H1 (cell line): ENCODE measurements at regions not wholly inside any gene's neighbourhood (a gene's known extent, or its start where the extent isn't known, plus 50 kb on each side); places are given as distances from the start of the nearest gene placed in this dataset.
A peak's percentile ranks its signal among the peaks of the same experiment; 100 is the strongest.

Experiments
- CTCF ChIA-PET: fragments of 300-600 bp; sonication (Branson Sonifier 250); formaldehyde crosslinking; loops from one replicate; lab custom pipeline; 2021; ENCODE audit not compliant: partially characterized antibody; lab: Charles Lee
- POLR2A ChIA-PET: fragments of 300-600 bp; sonication (Branson Sonifier 250); formaldehyde crosslinking; loops from one replicate; lab custom pipeline; 2021; ENCODE audit warnings: inconsistent platforms; ENCODE audit not compliant: partially characterized antibody; lab: Charles Lee
- DNase-seq, 2 experiments: peaks; one replicate each; pipeline versions ENCODE4 v3.0.0 to v3.0.0-alpha.2; 2010 to 2022; ENCODE audit warnings: low spot score in 2 of 2, low read depth in 1 of 2, mixed read lengths in 1 of 2
- FAIRE-seq: peaks from 2 replicates; lab custom pipeline; 2011; peaks lifted over from hg19 to GRCh38; lab: Jason Lieb, UNC
- H2AFZ ChIP-seq: 2 replicates; pipeline ENCODE4 v1.8.1; 2012; ENCODE audit warnings: low read length, inconsistent platforms
- H2AK5ac ChIP-seq: 2 replicates; pipeline ENCODE4 v1.6.1; 2013; ENCODE audit warnings: low read depth, low read length
- H2BK120ac ChIP-seq: replicated peaks from 2 replicates; pipeline ENCODE3; 2013; ENCODE audit warnings: low read depth, low read length, inconsistent platforms
- H2BK12ac ChIP-seq: 2 replicates; pipeline ENCODE4 v1.6.1; 2013; ENCODE audit warnings: low read depth, low read length
- H2BK15ac ChIP-seq: 2 replicates; pipeline ENCODE4 v1.6.1; 2013; ENCODE audit warnings: low read length
- H2BK20ac ChIP-seq: 2 replicates; pipeline ENCODE4 v1.6.1; 2013; ENCODE audit warnings: low read length
- H2BK5ac ChIP-seq: 2 replicates; pipeline ENCODE4 v1.6.1; 2013; ENCODE audit warnings: low read depth, low read length
- H3K14ac ChIP-seq: 2 replicates; pipeline ENCODE4 v1.6.1; 2013; ENCODE audit warnings: inconsistent platforms; ENCODE audit not compliant: insufficient read length
- H3K18ac ChIP-seq: 2 replicates; pipeline ENCODE4 v1.6.1; 2013; ENCODE audit warnings: low read length; ENCODE audit errors: extremely low read depth
- H3K23ac ChIP-seq: 2 replicates; pipeline ENCODE4 v1.6.1; 2013; ENCODE audit warnings: inconsistent platforms; ENCODE audit not compliant: insufficient read length
- H3K23me2 ChIP-seq: 2 replicates; pipeline ENCODE4 v1.6.1; 2013; ENCODE audit warnings: low read depth, low read length
- H3K27ac ChIP-seq: 2 replicates; pipeline ENCODE4 v1.6.1; 2011; ENCODE audit warnings: low read depth, low read length, inconsistent platforms
- H3K27me3 ChIP-seq, 4 experiments: replicated peaks in 1 of 4; 1 replicate in 1 of 4; 2 replicates in 3 of 4; pipeline versions ENCODE4 v1.6.1 to v1.8.1; 2011 to 2013; ENCODE audit warnings: low read length in 3 of 4, mild to moderate bottlenecking in 3 of 4, inconsistent platforms in 2 of 4, mixed read lengths in 2 of 4, moderate library complexity in 1 of 4; ENCODE audit not compliant: control insufficient read depth in 3 of 4, insufficient read depth in 3 of 4; ENCODE audit errors: extremely low read depth in 1 of 4
- H3K36me3 ChIP-seq, 4 experiments: 2 replicates each; pipeline versions ENCODE4 v1.6.1 to v1.8.1; 2011 to 2013; ENCODE audit warnings: mild to moderate bottlenecking in 4 of 4, low read length in 3 of 4, moderate library complexity in 2 of 4, control low read depth in 1 of 4, inconsistent platforms in 1 of 4; ENCODE audit not compliant: insufficient read depth in 4 of 4, control insufficient read depth in 2 of 4
- H3K4ac ChIP-seq: replicated peaks from 2 replicates; pipeline ENCODE3; 2013; ENCODE audit warnings: low read length, low read depth, mixed read lengths, inconsistent platforms; ENCODE audit not compliant: insufficient read length
- H3K4me1 ChIP-seq, 4 experiments: replicated peaks in 1 of 4; 1 replicate in 1 of 4; 2 replicates in 3 of 4; pipeline versions ENCODE4 v1.6.1 to v1.8.1; 2011 to 2013; ENCODE audit warnings: low read length in 3 of 4, inconsistent platforms in 2 of 4, mixed read lengths in 1 of 4; ENCODE audit not compliant: insufficient read depth in 4 of 4, control insufficient read depth in 3 of 4
- H3K4me2 ChIP-seq, 2 experiments: 2 replicates each; pipeline versions ENCODE4 v1.6.1 to v1.8.1; 2011 to 2013; ENCODE audit warnings: low read depth in 2 of 2, low read length in 2 of 2, control low read depth in 1 of 2, inconsistent platforms in 1 of 2, mild to moderate bottlenecking in 1 of 2; ENCODE audit not compliant: insufficient read depth in 1 of 2
- H3K4me3 ChIP-seq, 4 experiments: fragments of 200-600, 300-600 bp in 1 of 4; sonication (generic), shearing (Covaris generic), sonication (Bioruptor Twin) in 1 of 4; 2 replicates each; pipeline versions ENCODE4 v1.5.1 to v1.8.1; 2011 to 2016; ENCODE audit warnings: low read length in 4 of 4, low read depth in 3 of 4, control low read depth in 2 of 4, inconsistent platforms in 2 of 4, mild to moderate bottlenecking in 2 of 4, mixed read lengths in 1 of 4, moderate library complexity in 1 of 4; ENCODE audit not compliant: insufficient read depth in 2 of 4; ENCODE audit errors: extremely low read depth in 1 of 4
- H3K56ac ChIP-seq: replicated peaks from 2 replicates; pipeline ENCODE3; 2013; ENCODE audit warnings: low read depth, mild to moderate bottlenecking, mixed read lengths, low read length, inconsistent platforms; ENCODE audit not compliant: insufficient read length
- H3K79me1 ChIP-seq: 2 replicates; pipeline ENCODE4 v1.6.1; 2013; ENCODE audit warnings: low read depth, low read length, control low read depth
- H3K79me2 ChIP-seq, 2 experiments: 2 replicates each; pipeline versions ENCODE4 v1.6.1 to v1.8.1; 2012 to 2013; ENCODE audit warnings: low read length in 2 of 2, mild to moderate bottlenecking in 2 of 2, inconsistent platforms in 1 of 2; ENCODE audit not compliant: insufficient read depth in 2 of 2, control insufficient read depth in 1 of 2
- H3K9ac ChIP-seq, 4 experiments: replicated peaks in 1 of 4; 1 replicate in 1 of 4; 2 replicates in 3 of 4; pipeline versions ENCODE4 v1.6.1 to v1.8.1; 2011 to 2013; ENCODE audit warnings: low read depth in 3 of 4, low read length in 3 of 4, control low read depth in 2 of 4, mild to moderate bottlenecking in 2 of 4, moderate library complexity in 2 of 4, inconsistent platforms in 1 of 4; ENCODE audit errors: extremely low read depth in 1 of 4
- H3K9me3 ChIP-seq, 2 experiments: 2 replicates each; pipeline versions ENCODE4 v1.6.1 to v1.8.1; 2012 to 2013; ENCODE audit warnings: mild to moderate bottlenecking in 2 of 2, moderate library complexity in 2 of 2, control low read depth in 1 of 2, inconsistent platforms in 1 of 2, low read depth in 1 of 2, low read length in 1 of 2, mixed read lengths in 1 of 2; ENCODE audit not compliant: insufficient read depth in 2 of 2
- H4K20me1 ChIP-seq, 2 experiments: replicated peaks in 1 of 2; 2 replicates each; pipeline versions ENCODE3 to v1.8.1; 2011 to 2013; ENCODE audit warnings: inconsistent platforms in 2 of 2, low read length in 2 of 2, mild to moderate bottlenecking in 1 of 2; ENCODE audit not compliant: insufficient read depth in 2 of 2, control insufficient read depth in 1 of 2
- H4K5ac ChIP-seq: 2 replicates; pipeline ENCODE4 v1.6.1; 2013; ENCODE audit warnings: low read length, low read depth, mixed read lengths, inconsistent platforms; ENCODE audit not compliant: insufficient read length
- H4K8ac ChIP-seq: 2 replicates; pipeline ENCODE4 v1.8.0; 2013; ENCODE audit warnings: mild to moderate bottlenecking, moderate library complexity, low read length, inconsistent platforms; ENCODE audit not compliant: insufficient read depth; ENCODE audit errors: extremely low read depth
- H4K91ac ChIP-seq: replicated peaks from 2 replicates; pipeline ENCODE3; 2013; ENCODE audit warnings: low read length, mixed read lengths, inconsistent platforms; ENCODE audit not compliant: insufficient read length
- GTF2F1 ChIP-seq: IDR thresholded peaks from 2 replicates; pipeline ENCODE4 v1.6.1; 2012; ENCODE audit warnings: low read depth, low read length, improper control_type of control experiment, borderline replicate concordance
- KDM5A ChIP-seq: fragments of 200-600 bp; IDR thresholded peaks from 2 replicates; pipeline ENCODE4 v1.7.1; 2012; ENCODE audit warnings: mild to moderate bottlenecking, low read length, inconsistent platforms, mixed read lengths
- MAFK ChIP-seq: IDR thresholded peaks from 2 replicates; pipeline ENCODE4 v1.6.1; 2012; ENCODE audit warnings: low read depth, mild to moderate bottlenecking, improper control_type of control experiment, low read length
- MAX ChIP-seq: IDR thresholded peaks from 2 replicates; pipeline ENCODE4 v1.6.1; 2012; ENCODE audit warnings: inconsistent platforms
- POLR2AphosphoS5 ChIP-seq: IDR thresholded peaks from 2 replicates; pipeline ENCODE4 v1.6.1; 2011; ENCODE audit warnings: low read depth, low read length
- RNF2 ChIP-seq: fragments of 200-900, 300-1000 bp; sonication (generic); IDR thresholded peaks from 2 replicates; pipeline ENCODE4 v1.7.1; 2016; ENCODE audit warnings: borderline replicate concordance, low read depth, mild to moderate bottlenecking, antibody characterized with exemption, low read length; ENCODE audit not compliant: poor library complexity, severe bottlenecking; ENCODE audit errors: missing control alignments
- SAP30 ChIP-seq: fragments of 300-600 bp; sonication (generic); IDR thresholded peaks from 2 replicates; pipeline ENCODE4 v1.7.1; 2012; ENCODE audit warnings: low read length, moderate library complexity, mild to moderate bottlenecking, inconsistent platforms; ENCODE audit not compliant: insufficient read depth, insufficient replicate concordance
- SRF ChIP-seq: IDR thresholded peaks from 2 replicates; pipeline ENCODE4 v1.6.1; 2011; ENCODE audit warnings: mild to moderate bottlenecking, low read depth, low read length, moderate library complexity
- TAF1 ChIP-seq: IDR thresholded peaks from 2 replicates; pipeline ENCODE4 v1.6.1; 2011; ENCODE audit warnings: mild to moderate bottlenecking, low read depth, low read length
- TCF12 ChIP-seq: IDR thresholded peaks from 2 replicates; pipeline ENCODE4 v1.6.1; 2011; ENCODE audit warnings: low read depth, mild to moderate bottlenecking, low read length
- ZNF274 ChIP-seq: IDR thresholded peaks from 2 replicates; pipeline ENCODE4 v1.7.0; 2012; ENCODE audit warnings: low read length, borderline replicate concordance; ENCODE audit errors: extremely low read depth
- WGBS, 2 experiments: shearing (Covaris generic) in 1 of 2; methylation state at CpG; one replicate each; pipeline versions ENCODE4 v1.1.6 to v1.1.7; 2013 to 2015; ENCODE audit warnings: low lambda C conversion rate in 2 of 2, mixed read lengths in 2 of 2, inconsistent platforms in 1 of 2, low coverage in 1 of 2, missing lambda C conversion rate in 1 of 2; ENCODE audit not compliant: insufficient replicate concordance in 2 of 2, insufficient coverage in 1 of 2, insufficient read length in 1 of 2; ENCODE audit errors: extremely low coverage in 1 of 2, missing lambda C conversion rate in 1 of 2; 5-methylcytosine and 5-hydroxymethylcytosine counted together

GRCh38 chr16:86734543-86735460, 156.5 kb downstream of the FOXL1 start:
- H2BK20ac ChIP-seq = no peak overlapping the region
- DNase-seq (no peak), FAIRE-seq (no peak)
- no peaks in the 10 kb centered on the region for H4K20me1 ChIP-seq
- peak overlapping the region; percentile 57; the same call in 1 of the 2 replicates for H2BK5ac ChIP-seq
- H3K4me3 ChIP-seq = no peak overlapping the region
- H3K36me3 ChIP-seq = no peaks in the 10 kb centered on the region; a peak in 1 of 8 replicates
- H4K5ac ChIP-seq = no peak overlapping the region
- H2AK5ac ChIP-seq = peak overlapping the region; percentile 96; the same call in 1 of the 2 replicates
- H3K79me1 ChIP-seq = no peaks in the 10 kb centered on the region
- H2AFZ ChIP-seq = no peak overlapping the region
- H3K9me3 ChIP-seq = peaks cover 4% of the 10 kb centered on the region in 2 experiments; a peak in 1 of 4 replicates
- 69% methylated on average over 24 of the region's 24 CpGs; no CpG with 5 or more reads in 1 of the 2 experiments for WGBS, 2 experiments
- H4K91ac ChIP-seq = peak overlapping the region; percentile 94
- no peak overlapping the region for H2BK15ac ChIP-seq
- no peak overlapping the region for H3K23ac ChIP-seq
- H2BK120ac ChIP-seq = peak overlapping the region; percentile 57
- ChIA-PET POLR2A (interaction anchor here (0.9 kb wide), 1 partner anchor 26 kb away, joined by 4 read pairs; no protein-coding TSS in a partner anchor), CTCF (interaction anchor here (0.6 to 0.9 kb wide), 2 partner anchors 40 to 798 kb away, joined by 4 to 5 read pairs; no protein-coding TSS in a partner anchor)
- H3K18ac ChIP-seq = peak overlapping the region; percentile 17; the same call in 1 of the 2 replicates
- H3K56ac ChIP-seq = no peak overlapping the region
- H3K23me2 ChIP-seq = no peaks in the 10 kb centered on the region; the same call in 1 of the 2 replicates
- peaks cover 0 to 7% (median 1%) of the 10 kb centered on the region in 4 experiments; a peak in 3 of 7 replicates for H3K27me3 ChIP-seq
- H3K9ac ChIP-seq = no peak overlapping the region
- peaks cover 7 to 19% (median 15%) of the 10 kb centered on the region in 4 experiments for H3K4me1 ChIP-seq
- no peak overlapping the region for H3K27ac ChIP-seq
- no peaks in the 10 kb centered on the region for H3K79me2 ChIP-seq
- no peak overlapping the region for H3K14ac ChIP-seq
- H3K4me2 ChIP-seq = peak overlapping the region in 1 of 2 experiments; percentile 56; a peak in 2 of 4 replicates
- H2BK12ac ChIP-seq = peak overlapping the region; percentile 27
- H3K4ac ChIP-seq = peak overlapping the region; percentile 44
- no peak overlapping the region; the same call in 1 of the 2 replicates for H4K8ac ChIP-seq
- TF ChIP-seq RNF2 (no peak), TCF12 (no peak), KDM5A (no peak), TAF1 (no peak), GTF2F1 (no peak), ZNF274 (no peak), SAP30 (no peak), POLR2AphosphoS5 (no peak), MAFK (no peak), SRF (no peak), MAX (no peak)
